ENCODE measurements at regions not wholly inside any gene's neighbourhood (a gene's known extent, or its start where the extent isn't known, plus 50 kb on each side); places are given as distances from the start of the nearest gene placed in this dataset.

DNA sequence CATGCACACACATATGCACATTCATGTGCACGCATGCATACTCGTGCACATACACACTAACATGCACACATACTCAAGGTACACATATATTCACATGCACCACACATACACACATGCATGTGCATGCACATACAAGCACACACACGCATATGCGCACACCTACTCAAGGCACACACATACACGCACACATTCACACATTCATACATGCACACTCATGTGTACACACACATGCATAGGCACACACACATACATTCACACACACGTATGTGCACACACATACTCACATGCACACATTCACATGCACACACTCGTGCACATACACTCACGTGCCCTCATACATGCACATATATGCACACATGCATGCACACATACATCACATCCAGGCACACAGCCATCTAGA is 489.0 kb downstream of the MN1 start:
- Mint-ChIP-seq H3K4me3 (no peak overlapping the region), H3K27me3 (peaks cover 16% of the 10 kb centered on the region), H3K9me3 (ENCODE audit: insufficient read depth) (no peaks in the 10 kb centered on the region), H3K4me1 (no peaks in the 10 kb centered on the region), H3K27ac (no peak overlapping the region)
- Histone ChIP-seq H3K79me2 (ENCODE audit: control insufficient read depth, insufficient read depth, low read length) (no peaks in the 10 kb centered on the region), H3K4me3 (ENCODE audit: control extremely low read depth in 1 of 5, extremely low read depth in 1 of 5, insufficient read depth in 1 of 5, low read depth in 2 of 5, low read length in 4 of 5) (no peak overlapping the region), H3K27ac (ENCODE audit: low read length in 2 of 2) (no peak overlapping the region), H3K9me3 (ENCODE audit: control extremely low read depth in 1 of 3, control insufficient read depth in 2 of 3, insufficient read depth in 1 of 3, low read length in 2 of 3) (peaks cover 0 to 9% (median 0%) of the 10 kb centered on the region in 3 donors), H3K9ac (ENCODE audit: low read length) (no peak overlapping the region), H3K4me1 (ENCODE audit: control insufficient read depth in 2 of 2, insufficient read depth in 2 of 2, low read length in 2 of 2) (no peaks in the 10 kb centered on the region), H4K20me1 (ENCODE audit: control insufficient read depth, insufficient read depth, low read length, poor library complexity, severe bottlenecking) (no peaks in the 10 kb centered on the region), H3K36me3 (replicated peaks in 1 of 2; ENCODE audit: control extremely low read depth in 1 of 2, control insufficient read depth in 1 of 2, extremely low read depth in 1 of 2, insufficient read depth in 2 of 2, low read length in 1 of 2) (no peaks in the 10 kb centered on the region), H3K27me3 (replicated peaks in 1 of 4; ENCODE audit: control extremely low read depth in 1 of 4, control insufficient read depth in 3 of 4, insufficient read depth in 4 of 4, low read length in 3 of 4) (no peaks in the 10 kb centered on the region), H3K4me2 (replicated peaks; ENCODE audit: low read depth, low read length, poor library complexity, severe bottlenecking) (no peak overlapping the region), H2AFZ (ENCODE audit: insufficient read depth, low read depth, low read length, poor library complexity, severe bottlenecking) (no peak overlapping the region)
- TF ChIP-seq, protein P1, sequence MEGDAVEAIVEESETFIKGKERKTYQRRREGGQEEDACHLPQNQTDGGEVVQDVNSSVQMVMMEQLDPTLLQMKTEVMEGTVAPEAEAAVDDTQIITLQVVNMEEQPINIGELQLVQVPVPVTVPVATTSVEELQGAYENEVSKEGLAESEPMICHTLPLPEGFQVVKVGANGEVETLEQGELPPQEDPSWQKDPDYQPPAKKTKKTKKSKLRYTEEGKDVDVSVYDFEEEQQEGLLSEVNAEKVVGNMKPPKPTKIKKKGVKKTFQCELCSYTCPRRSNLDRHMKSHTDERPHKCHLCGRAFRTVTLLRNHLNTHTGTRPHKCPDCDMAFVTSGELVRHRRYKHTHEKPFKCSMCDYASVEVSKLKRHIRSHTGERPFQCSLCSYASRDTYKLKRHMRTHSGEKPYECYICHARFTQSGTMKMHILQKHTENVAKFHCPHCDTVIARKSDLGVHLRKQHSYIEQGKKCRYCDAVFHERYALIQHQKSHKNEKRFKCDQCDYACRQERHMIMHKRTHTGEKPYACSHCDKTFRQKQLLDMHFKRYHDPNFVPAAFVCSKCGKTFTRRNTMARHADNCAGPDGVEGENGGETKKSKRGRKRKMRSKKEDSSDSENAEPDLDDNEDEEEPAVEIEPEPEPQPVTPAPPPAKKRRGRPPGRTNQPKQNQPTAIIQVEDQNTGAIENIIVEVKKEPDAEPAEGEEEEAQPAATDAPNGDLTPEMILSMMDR (IDR thresholded peaks at IDR 0.05) = no peak
- TF ChIP-seq EZH2 (IDR thresholded peaks at IDR 0.05; ENCODE audit: borderline replicate concordance, insufficient read depth, low read depth, low read length, poor library complexity, severe bottlenecking) = no peak
- POLR2A ChIA-PET = no interaction called here
- ATAC-seq (ENCODE audit: low read depth) = no peak
- intact Hi-C loops (cut with micrococcal nuclease) = no loop called here
- CTCF ChIA-PET = no interaction called here
- DNase-seq = no peak
- 88% methylated on average over 8 of the region's 8 CpGs for WGBS (ENCODE audit: insufficient coverage)

DNA sequence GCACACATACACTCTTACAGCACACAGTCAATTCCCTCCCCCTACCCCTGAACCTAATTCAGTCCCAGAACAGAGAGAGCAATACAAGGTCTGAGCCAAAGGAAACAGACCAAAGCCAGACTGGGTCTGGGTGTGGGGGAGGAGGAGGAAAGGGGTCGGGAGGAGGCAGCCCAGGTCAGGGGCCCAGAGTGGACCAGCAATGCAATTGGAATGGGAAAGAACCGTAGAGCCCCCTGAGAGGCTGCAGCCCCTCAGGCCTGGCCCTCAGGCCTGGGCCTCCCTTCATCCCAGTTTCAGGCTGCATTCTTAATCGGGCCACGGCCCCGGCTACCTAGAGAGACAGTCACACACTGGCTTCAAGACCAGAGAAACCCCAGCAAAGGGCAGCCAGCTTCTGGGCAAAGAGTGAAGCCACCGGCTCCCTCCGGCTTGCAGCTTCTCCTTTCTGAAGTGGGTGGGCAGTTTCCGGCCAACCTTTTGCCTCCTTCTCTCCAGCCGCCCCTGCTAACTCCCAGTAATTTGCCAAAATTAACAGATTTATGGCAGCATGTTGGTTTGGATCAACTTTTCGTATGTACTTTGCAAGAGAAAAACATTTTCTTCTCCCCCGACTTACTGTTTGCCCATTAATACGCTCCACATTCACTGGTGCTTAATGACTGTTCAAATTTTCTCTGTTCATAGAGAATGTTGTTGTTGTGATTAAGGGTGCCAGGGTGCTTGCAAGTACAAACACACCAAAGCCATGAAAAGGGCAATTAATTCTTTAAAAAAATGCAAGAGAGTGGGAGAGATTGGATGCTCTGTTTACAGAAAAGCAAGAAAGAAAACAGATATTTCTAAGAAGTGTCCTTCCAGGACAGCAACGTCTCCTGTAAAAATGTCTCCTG is 488.3 kb downstream of the MN1 start:
- TF ChIP-seq, protein P1 (IDR thresholded peaks at IDR 0.05) = no peak
- no peak for TF ChIP-seq EZH2 (IDR thresholded peaks at IDR 0.05; ENCODE audit: borderline replicate concordance, insufficient read depth, low read depth, low read length, poor library complexity, severe bottlenecking)
- CTCF ChIA-PET = no interaction called here

More for the DNA sequence above, 488.3 kb downstream of the MN1 start:
- no peak overlapping the region for H3K27ac ChIP-seq (ENCODE audit: low read length in 2 of 2)
- DNase-seq (no peak), ATAC-seq (ENCODE audit: low read depth) (no peak)
- Mint-ChIP-seq H3K27me3 (peaks cover 21% of the 10 kb centered on the region), H3K27ac (no peak overlapping the region), H3K9me3 (ENCODE audit: insufficient read depth) (no peaks in the 10 kb centered on the region), H3K4me3 (no peak overlapping the region), H3K4me1 (no peaks in the 10 kb centered on the region)
- H3K4me3 ChIP-seq (ENCODE audit: control extremely low read depth in 1 of 5, extremely low read depth in 1 of 5, insufficient read depth in 1 of 5, low read depth in 2 of 5, low read length in 4 of 5) = no peak overlapping the region
- 70% methylated on average over 6 of the region's 13 CpGs for WGBS (ENCODE audit: insufficient coverage)
- intact Hi-C loops (cut with micrococcal nuclease) = no loop called here
- H3K27me3 ChIP-seq (replicated peaks in 1 of 4; ENCODE audit: control extremely low read depth in 1 of 4, control insufficient read depth in 3 of 4, insufficient read depth in 4 of 4, low read length in 3 of 4) = no peaks in the 10 kb centered on the region
- no peaks in the 10 kb centered on the region for H3K79me2 ChIP-seq (ENCODE audit: control insufficient read depth, insufficient read depth, low read length)
- no peaks in the 10 kb centered on the region for H4K20me1 ChIP-seq (ENCODE audit: control insufficient read depth, insufficient read depth, low read length, poor library complexity, severe bottlenecking)
- no peaks in the 10 kb centered on the region for H3K36me3 ChIP-seq (replicated peaks in 1 of 2; ENCODE audit: control extremely low read depth in 1 of 2, control insufficient read depth in 1 of 2, extremely low read depth in 1 of 2, insufficient read depth in 2 of 2, low read length in 1 of 2)
- H2AFZ ChIP-seq (ENCODE audit: insufficient read depth, low read depth, low read length, poor library complexity, severe bottlenecking) = no peak overlapping the region
- no peak overlapping the region for H3K9ac ChIP-seq (ENCODE audit: low read length)
- H3K4me1 ChIP-seq (ENCODE audit: control insufficient read depth in 2 of 2, insufficient read depth in 2 of 2, low read length in 2 of 2) = no peaks in the 10 kb centered on the region
- POLR2A ChIA-PET = no interaction called here
- H3K9me3 ChIP-seq (ENCODE audit: control extremely low read depth in 1 of 3, control insufficient read depth in 2 of 3, insufficient read depth in 1 of 3, low read length in 2 of 3) = peaks cover 0 to 9% (median 0%) of the 10 kb centered on the region in 3 donors
- no peak overlapping the region for H3K4me2 ChIP-seq (replicated peaks; ENCODE audit: low read depth, low read length, poor library complexity, severe bottlenecking)
